IMR-90 (cell line): ENCODE measurements at regions not wholly inside any gene's neighbourhood (a gene's known extent, or its start where the extent isn't known, plus 50 kb on each side); places are given as distances from the start of the nearest gene placed in this dataset.

Source experiments
- ATAC-seq: fragments of 200-7000 bp; cut with Tn5 transposase; 2 replicates; pipeline ENCODE4 v1.9.1; 2020; ENCODE audit warnings: low read depth, mild to moderate bottlenecking, moderate library complexity
- BruUV-seq: library from RNA; stranded (reverse); fragments of 400-500 nt; replicated peaks from 2 replicates; lab custom pipeline; 2021; lab: Mats Ljungman, UMichigan
- CTCF ChIA-PET: fragments of 300-600 bp; formaldehyde crosslinking; extraction: SDS; loops from one replicate; lab custom pipeline; 2021; ENCODE audit warnings: antibody characterized with exemption; lab: Yijun Ruan, JAX
- POLR2A ChIA-PET: fragments of 300-600 bp; sonication (Branson Sonifier 250); formaldehyde crosslinking; loops from one replicate; lab custom pipeline; 2022; ENCODE audit warnings: antibody characterized with exemption; ENCODE audit not compliant: unreplicated experiment; lab: Charles Lee
- DNase-seq: peaks from one replicate; pipeline ENCODE4 v3.0.0; 2013
- H2AFZ ChIP-seq: replicated peaks from 2 replicates; pipeline ENCODE3; 2013; ENCODE audit warnings: low read length, mild to moderate bottlenecking; ENCODE audit not compliant: poor library complexity
- H2AK5ac ChIP-seq: 2 replicates; pipeline ENCODE4 v1.6.1; 2013; ENCODE audit warnings: low read depth, low read length, inconsistent platforms
- H2AK9ac ChIP-seq: replicated peaks from 2 replicates; pipeline ENCODE3; 2013; ENCODE audit warnings: mild to moderate bottlenecking, low read depth, low read length, moderate library complexity; ENCODE audit not compliant: poor library complexity
- H2BK120ac ChIP-seq: 2 replicates; pipeline ENCODE4 v1.6.1; 2013; ENCODE audit warnings: low read depth, low read length, inconsistent platforms
- H2BK15ac ChIP-seq: 3 replicates; pipeline ENCODE4 v1.6.1; 2013; ENCODE audit warnings: low read depth, low read length, inconsistent platforms
- H2BK20ac ChIP-seq: 2 replicates; pipeline ENCODE4 v1.6.1; 2013; ENCODE audit warnings: low read depth, mild to moderate bottlenecking, inconsistent platforms, low read length, moderate library complexity
- H2BK5ac ChIP-seq: 2 replicates; pipeline ENCODE4 v1.6.1; 2013; ENCODE audit warnings: mild to moderate bottlenecking, low read depth, low read length, inconsistent platforms; ENCODE audit not compliant: poor library complexity, severe bottlenecking
- H3K14ac ChIP-seq: replicated peaks from 2 replicates; pipeline ENCODE4 v1.6.1; 2013; ENCODE audit warnings: low read depth, low read length, inconsistent platforms
- H3K18ac ChIP-seq: 2 replicates; pipeline ENCODE4 v1.6.1; 2013; ENCODE audit warnings: low read depth, low read length, control low read depth
- H3K23ac ChIP-seq: 2 replicates; pipeline ENCODE4 v1.6.1; 2013; ENCODE audit warnings: low read depth, low read length, inconsistent platforms
- H3K27ac ChIP-seq: 2 replicates; pipeline ENCODE4 v1.5.1; 2013; ENCODE audit warnings: mild to moderate bottlenecking, control low read depth, low read length; ENCODE audit not compliant: insufficient read depth
- H3K27me3 ChIP-seq: 2 replicates; pipeline ENCODE4 v1.6.1; 2013; ENCODE audit warnings: low read length; ENCODE audit not compliant: control insufficient read depth, insufficient read depth
- H3K36me3 ChIP-seq: 2 replicates; pipeline ENCODE4 v1.6.1; 2013; ENCODE audit warnings: low read length, mixed read lengths; ENCODE audit not compliant: control insufficient read depth, insufficient read depth
- H3K4ac ChIP-seq: 2 replicates; pipeline ENCODE4 v1.6.1; 2013; ENCODE audit warnings: low read depth, low read length, inconsistent platforms
- H3K4me1 ChIP-seq: 2 replicates; pipeline ENCODE4 v1.6.1; 2013; ENCODE audit warnings: low read length, mixed read lengths; ENCODE audit not compliant: control insufficient read depth, insufficient read depth
- H3K4me2 ChIP-seq: 2 replicates; pipeline ENCODE4 v1.6.1; 2013; ENCODE audit warnings: low read depth, mild to moderate bottlenecking, control low read depth, low read length, moderate library complexity
- H3K4me3 ChIP-seq: 2 replicates; pipeline ENCODE4 v1.5.1; 2013; ENCODE audit warnings: low read depth, mild to moderate bottlenecking, control low read depth, low read length, moderate library complexity; ENCODE audit not compliant: insufficient read depth
- H3K56ac ChIP-seq: 2 replicates; pipeline ENCODE4 v1.6.1; 2013; ENCODE audit warnings: low read length, inconsistent platforms; ENCODE audit not compliant: insufficient read depth; ENCODE audit errors: extremely low read depth
- H3K79me1 ChIP-seq, 2 experiments: 2 replicates each; pipeline ENCODE4 v1.6.1; 2013; ENCODE audit warnings: low read length in 2 of 2, inconsistent platforms in 1 of 2, low read depth in 1 of 2
- H3K9ac ChIP-seq: 2 replicates; pipeline ENCODE4 v1.6.1; 2013; ENCODE audit warnings: low read depth, low read length, control low read depth
- H3K9me1 ChIP-seq: 2 replicates; pipeline ENCODE4 v1.6.1; 2013; ENCODE audit warnings: low read length, inconsistent platforms; ENCODE audit not compliant: insufficient read depth
- H3K9me3 ChIP-seq: 2 replicates; pipeline ENCODE4 v1.6.1; 2013; ENCODE audit warnings: low read length; ENCODE audit not compliant: control insufficient read depth, insufficient read depth
- H4K20me1 ChIP-seq: 2 replicates; pipeline ENCODE4 v1.6.1; 2013; ENCODE audit warnings: low read length, inconsistent platforms; ENCODE audit not compliant: insufficient read depth
- H4K5ac ChIP-seq: 2 replicates; pipeline ENCODE4 v1.6.1; 2013; ENCODE audit warnings: mild to moderate bottlenecking, low read depth, low read length, control low read depth
- H4K8ac ChIP-seq, 2 experiments: 2 replicates each; pipeline ENCODE4 v1.6.1; 2013; ENCODE audit warnings: low read depth in 2 of 2, low read length in 2 of 2, control low read depth in 1 of 2, inconsistent platforms in 1 of 2
- H4K91ac ChIP-seq: 2 replicates; pipeline ENCODE4 v1.6.1; 2013; ENCODE audit warnings: low read depth, low read length, inconsistent platforms; ENCODE audit not compliant: insufficient read depth
- BHLHE40 ChIP-seq: fragments of 150-350 bp; IDR thresholded peaks from 2 replicates; pipeline ENCODE4 v1.6.1; 2016; ENCODE audit warnings: mild to moderate bottlenecking, low read depth, low read length
- CEBPB ChIP-seq: IDR thresholded peaks from 2 replicates; pipeline ENCODE4 v1.6.1; 2012; ENCODE audit warnings: low read depth, low read length, improper control_type of control experiment
- CHD1 ChIP-seq: IDR thresholded peaks from 2 replicates; pipeline ENCODE4 v1.6.1; 2012; ENCODE audit warnings: low read depth, low read length, improper control_type of control experiment
- MAFK ChIP-seq: IDR thresholded peaks from 2 replicates; pipeline ENCODE4 v1.6.1; 2012; ENCODE audit warnings: low read depth, low read length, improper control_type of control experiment
- MAZ ChIP-seq: IDR thresholded peaks from 2 replicates; pipeline ENCODE4 v1.6.1; 2012; ENCODE audit warnings: low read depth, mild to moderate bottlenecking, low read length, improper control_type of control experiment, moderate library complexity, borderline replicate concordance
- NFE2L2 ChIP-seq: fragments of 150-350 bp; IDR thresholded peaks from 2 replicates; pipeline ENCODE4 v1.6.1; 2016; ENCODE audit warnings: low read depth, mild to moderate bottlenecking, low read length
- WGBS, 2 experiments: methylation state at CpG; one replicate each; pipeline versions ENCODE4 v1.1.5 to v1.1.7; 2013; ENCODE audit warnings: missing lambda C conversion rate in 2 of 2; ENCODE audit not compliant: insufficient read length in 1 of 2; ENCODE audit errors: extremely low coverage in 2 of 2; 5-methylcytosine and 5-hydroxymethylcytosine counted together
- dilution Hi-C: fragments of 300-500 bp; cut with HindIII; formaldehyde crosslinking; loops from one replicate; pipeline ENCODE4 v1.14.3; 2018; ENCODE audit warnings: low sequenced_read_pairs; ENCODE audit not compliant: unreplicated experiment
- in situ Hi-C: fragments of 300-500 bp; cut with MboI; formaldehyde crosslinking; loops from 3 replicates; pipeline ENCODE4 v1.14.3; 2019; ENCODE audit warnings: low sequenced_read_pairs, inconsistent platforms, mixed read lengths
- intact Hi-C: fragments of 100-400 bp; cut with micrococcal nuclease; formaldehyde crosslinking; loops from 2 replicates; pipeline ENCODE4 v1.10.0; 2022

GRCh38 chr5:176747670-176748072, 62.7 kb upstream of the UNC5A start:
- H4K5ac ChIP-seq = no peak overlapping the region
- intact Hi-C loops = no loop called here
- TF ChIP-seq BHLHE40 (no peak), CHD1 (no peak), MAFK (no peak), CEBPB (no peak), MAZ (no peak), NFE2L2 (no peak)

More at GRCh38 chr5:176747670-176748072, 62.7 kb upstream of the UNC5A start:
- no peaks in the 10 kb centered on the region for H3K4me1 ChIP-seq
- H2BK5ac ChIP-seq = no peak overlapping the region
- DNase-seq = no peak
- no peak overlapping the region for H2BK120ac ChIP-seq
- ChIA-PET POLR2A (no interaction called here), CTCF (no interaction called here)
- no peaks in the 10 kb centered on the region for H3K9me1 ChIP-seq
- H3K4me2 ChIP-seq = no peak overlapping the region
- no peak overlapping the region for H2BK20ac ChIP-seq
- no peak overlapping the region for H3K9ac ChIP-seq
- in situ Hi-C loops = no loop called here
- H3K18ac ChIP-seq = no peak overlapping the region
- H3K27ac ChIP-seq = no peak overlapping the region
- ATAC-seq = no peak
- H4K8ac ChIP-seq = no peak overlapping the region
- no TSS peak for BruUV-seq
- H2AK5ac ChIP-seq = no peak overlapping the region
- dilution Hi-C loops = no loop called here
- peaks cover 66% of the 10 kb centered on the region for H3K27me3 ChIP-seq
- H3K56ac ChIP-seq = no peak overlapping the region
- H3K79me1 ChIP-seq = no peaks in the 10 kb centered on the region
- H3K4me3 ChIP-seq = no peak overlapping the region
- no peaks in the 10 kb centered on the region for H3K9me3 ChIP-seq
- no peak overlapping the region for H3K23ac ChIP-seq
- no CpG with 5 or more reads among the region's 5 CpGs for WGBS, 2 experiments
- no peak overlapping the region for H2AFZ ChIP-seq
- no peak overlapping the region for H3K14ac ChIP-seq
- H3K36me3 ChIP-seq = no peaks in the 10 kb centered on the region
- no peak overlapping the region for H4K91ac ChIP-seq
- no peak overlapping the region for H2BK15ac ChIP-seq
- H4K20me1 ChIP-seq = peaks cover 3% of the 10 kb centered on the region; the same call in 1 of the 2 replicates
- H2AK9ac ChIP-seq = no peak overlapping the region
- H3K4ac ChIP-seq = no peak overlapping the region
